HepG2 (cell line): ENCODE measurements at regions not wholly inside any gene's neighbourhood (a gene's known extent, or its start where the extent isn't known, plus 50 kb on each side); places are given as distances from the start of the nearest gene placed in this dataset.

Experiments used
- ATAC-seq: fragments of 200-7000 bp; cut with Tn5 transposase; 3 replicates; pipeline ENCODE4 v1.9.1; 2020; ENCODE audit warnings: mild to moderate bottlenecking, moderate library complexity
- BruUV-seq: library from RNA; stranded (reverse); fragments of 400-500 nt; replicated peaks from 2 replicates; lab custom pipeline; 2021; lab: Mats Ljungman, UMichigan
- CTCF ChIA-PET: fragments of 300-600 bp; formaldehyde crosslinking; extraction: SDS; loops from one replicate; lab custom pipeline; 2021; ENCODE audit warnings: low total read pairs, inconsistent platforms, low intra/inter-chr PET ratio; lab: Yijun Ruan, JAX
- POLR2A ChIA-PET: fragments of 350-600 bp; sonication (Branson Sonifier 250); formaldehyde crosslinking; loops from one replicate; lab custom pipeline; 2020; ENCODE audit warnings: antibody characterized with exemption, inconsistent platforms; lab: Yijun Ruan, JAX
- DNase-seq: peaks from one replicate; pipeline ENCODE4 v3.0.0-alpha.2; 2015; ENCODE audit warnings: low spot score
- FAIRE-seq: peaks from 3 replicates; lab custom pipeline; 2011; peaks lifted over from hg19 to GRCh38; lab: Jason Lieb, UNC
- H2AFZ ChIP-seq: one replicate; pipeline ENCODE4 v1.6.1; 2011; ENCODE audit warnings: low read length, inconsistent platforms
- H3K27ac ChIP-seq: fragments of 300-600 bp; 3 replicates; pipeline ENCODE4 v1.8.0; 2011; ENCODE audit warnings: mixed run types, mild to moderate bottlenecking, mixed read lengths, low read length, inconsistent platforms; ENCODE audit not compliant: insufficient read depth; ENCODE audit errors: extremely low read length
- H3K27me3 ChIP-seq, 2 experiments: fragments of 200-600 bp in 1 of 2; 2 replicates in 1 of 2; 3 replicates in 1 of 2; pipeline versions ENCODE4 v1.6.0 to v1.8.0; 2011; ENCODE audit warnings: low read length in 2 of 2, mild to moderate bottlenecking in 2 of 2, moderate library complexity in 2 of 2, inconsistent platforms in 1 of 2; ENCODE audit not compliant: insufficient read depth in 2 of 2, control insufficient read depth in 1 of 2
- H3K36me3 ChIP-seq, 2 experiments: fragments of 200-600 bp in 1 of 2; replicated peaks in 1 of 2; 2 replicates in 1 of 2; 3 replicates in 1 of 2; pipeline versions ENCODE4 v1.5.1 to v1.8.0; 2011; ENCODE audit warnings: low read length in 2 of 2, inconsistent platforms in 1 of 2; ENCODE audit not compliant: insufficient read depth in 2 of 2, control insufficient read depth in 1 of 2
- H3K4me1 ChIP-seq: 2 replicates; pipeline ENCODE4 v1.5.1; 2012; ENCODE audit warnings: low read length, inconsistent platforms; ENCODE audit not compliant: insufficient read depth
- H3K4me2 ChIP-seq: 2 replicates; pipeline ENCODE4 v1.6.0; 2011; ENCODE audit warnings: low read depth, low read length, inconsistent platforms
- H3K4me3 ChIP-seq, 3 experiments: fragments of 200-600 bp in 1 of 3; sonication (generic), shearing (Covaris generic) in 1 of 3; replicated peaks in 1 of 3; 2 replicates each; pipeline ENCODE4 v1.5.1; 2011 to 2016; ENCODE audit warnings: low read length in 3 of 3, inconsistent platforms in 2 of 3, low read depth in 2 of 3, mild to moderate bottlenecking in 2 of 3, control low read depth in 1 of 3, mixed read lengths in 1 of 3; ENCODE audit not compliant: insufficient read depth in 1 of 3
- H3K79me2 ChIP-seq: one replicate; pipeline ENCODE4 v1.6.1; 2011; ENCODE audit warnings: low read length, inconsistent platforms; ENCODE audit not compliant: insufficient read depth
- H3K9ac ChIP-seq: 2 replicates; pipeline ENCODE4 v1.6.0; 2011; ENCODE audit warnings: mild to moderate bottlenecking, low read depth, low read length, inconsistent platforms; ENCODE audit not compliant: insufficient read depth
- H3K9me3 ChIP-seq: 2 replicates; pipeline ENCODE4 v1.5.1; 2012; ENCODE audit warnings: mild to moderate bottlenecking, low read length
- H4K20me1 ChIP-seq: 2 replicates; pipeline ENCODE4 v1.6.0; 2011; ENCODE audit warnings: inconsistent platforms, mild to moderate bottlenecking, low read length, moderate library complexity; ENCODE audit not compliant: insufficient read depth
- ATF3 ChIP-seq: sonication (generic); formaldehyde crosslinking; IDR thresholded peaks from 2 replicates; pipeline ENCODE4 v1.4.0; 2020; ENCODE audit warnings: missing genetic modification reagents
- ATF7-NPFF ChIP-seq: sonication (generic); formaldehyde crosslinking; IDR thresholded peaks from 2 replicates; pipeline ENCODE4 v1.8.1; 2023; ENCODE audit warnings: mild to moderate bottlenecking, low read depth, missing genetic modification reagents, moderate library complexity
- CSRNP2 ChIP-seq: sonication (generic); formaldehyde crosslinking; conservative IDR thresholded peaks from 2 replicates; pipeline ENCODE4 v1.8.0; 2022; ENCODE audit warnings: low read depth, missing genetic modification reagents
- DZIP1 ChIP-seq: sonication (generic); formaldehyde crosslinking; IDR thresholded peaks from 2 replicates; pipeline ENCODE4 v1.5.0; 2020; ENCODE audit warnings: mild to moderate bottlenecking, missing genetic modification reagents
- HOXA5 ChIP-seq: sonication (generic); formaldehyde crosslinking; IDR thresholded peaks from 2 replicates; pipeline ENCODE4 v1.4.0; 2020; ENCODE audit warnings: missing genetic modification reagents
- KMT2B ChIP-seq: IDR thresholded peaks from 2 replicates; pipeline ENCODE4 v1.6.1; 2016; ENCODE audit warnings: missing genetic modification reagents, missing compliant biosample characterization
- MEF2D ChIP-seq: sonication (generic); formaldehyde crosslinking; IDR thresholded peaks from 2 replicates; pipeline ENCODE4 v1.5.1; 2020; ENCODE audit warnings: mild to moderate bottlenecking, missing genetic modification reagents
- MTF2 ChIP-seq: sonication (generic); formaldehyde crosslinking; IDR thresholded peaks from 2 replicates; pipeline ENCODE4 v1.5.0; 2020; ENCODE audit warnings: missing genetic modification reagents, borderline replicate concordance
- PHF20 ChIP-seq: sonication (generic); formaldehyde crosslinking; IDR thresholded peaks from 2 replicates; pipeline ENCODE4 v1.5.0; 2020; ENCODE audit warnings: mild to moderate bottlenecking, missing genetic modification reagents
- STAT6 ChIP-seq: sonication (generic); formaldehyde crosslinking; IDR thresholded peaks from 2 replicates; pipeline ENCODE4 v1.4.0; 2020; ENCODE audit warnings: missing genetic modification reagents, mild to moderate bottlenecking, borderline replicate concordance
- SUZ12 ChIP-seq: fragments of 150-350 bp; IDR thresholded peaks from 2 replicates; pipeline ENCODE4 v1.6.1; 2014; ENCODE audit warnings: low read depth, low read length
- ZNF574 ChIP-seq: sonication (generic); formaldehyde crosslinking; IDR thresholded peaks from 2 replicates; pipeline ENCODE4 v1.4.0; 2020; ENCODE audit warnings: missing genetic modification reagents
- ZSCAN30 ChIP-seq: sonication (generic); formaldehyde crosslinking; IDR thresholded peaks from 2 replicates; pipeline ENCODE4 v1.5.0; 2020; ENCODE audit warnings: mild to moderate bottlenecking, missing genetic modification reagents
- WGBS: methylation state at CpG from one replicate; pipeline ENCODE4 v1.1.6; 2017; ENCODE audit warnings: low lambda C conversion rate; 5-methylcytosine and 5-hydroxymethylcytosine counted together
- in situ Hi-C: cut with HindIII; loops from 2 replicates; pipeline ENCODE4 v1.10.0; 2017; ENCODE audit warnings: low pct_unique_long_range_greater_than_20kb; ENCODE audit not compliant: extremely low pct_ligation_motif_present
- intact Hi-C: fragments of 100-400 bp; cut with micrococcal nuclease; formaldehyde crosslinking; loops from one replicate; pipeline ENCODE4 v1.10.0; 2022; ENCODE audit not compliant: unreplicated experiment

- TF ChIP-seq DZIP1 (CRISPR knock-in tag): no peak
- TF ChIP-seq SUZ12: no peak
- TF ChIP-seq ZNF574 (CRISPR knock-in tag): no peak
- no peak for TF ChIP-seq KMT2B
- TF ChIP-seq ATF7-NPFF (CRISPR knock-in tag): no peak
- no peak for TF ChIP-seq ATF3 (CRISPR knock-in tag)
- TF ChIP-seq PHF20 (CRISPR knock-in tag): no peak
Observed at GRCh38 chr3:194195611-194196010, 59.7 kb downstream of the HES1 start (continued).

GRCh38 chr3:194196876-194197275 lies 60.9 kb downstream of the HES1 start:
- no peak overlapping the region for H3K27ac ChIP-seq
- DNase-seq (no peak), ATAC-seq (no peak), FAIRE-seq (no peak)
- 59% methylated on average over 9 of the region's 9 CpGs for WGBS
- no peak overlapping the region for H3K4me2 ChIP-seq
- in situ Hi-C loops (no loop called here), intact Hi-C loops (no loop called here)
- H3K27me3 ChIP-seq: peaks cover 0 to 19% of the 10 kb centered on the region in 2 experiments; a peak in 2 of 5 replicates
- H3K4me3 ChIP-seq: no peak overlapping the region
- H3K9me3 ChIP-seq: no peaks in the 10 kb centered on the region
- H3K4me1 ChIP-seq: no peaks in the 10 kb centered on the region
- BruUV-seq: no TSS peak
- H3K36me3 ChIP-seq: no peaks in the 10 kb centered on the region
- H3K9ac ChIP-seq: no peak overlapping the region
- CTCF ChIA-PET: no interaction called here
- no peak overlapping the region for H2AFZ ChIP-seq
- no peaks in the 10 kb centered on the region for H3K79me2 ChIP-seq
- POLR2A ChIA-PET: no interaction called here
- H4K20me1 ChIP-seq: no peaks in the 10 kb centered on the region
- no peak for TF ChIP-seq CSRNP2 (CRISPR knock-in tag)
- TF ChIP-seq ZSCAN30: no peak
- TF ChIP-seq HOXA5 (CRISPR knock-in tag): no peak
- no peak for TF ChIP-seq STAT6 (CRISPR knock-in tag)
- no peak for TF ChIP-seq MTF2 (CRISPR knock-in tag)
- no peak for TF ChIP-seq MEF2D (CRISPR knock-in tag)
